ENCODE measurements at regions not wholly inside any gene's neighbourhood (a gene's known extent, or its start where the extent isn't known, plus 50 kb on each side); places are given as distances from the start of the nearest gene placed in this dataset.

DNA sequence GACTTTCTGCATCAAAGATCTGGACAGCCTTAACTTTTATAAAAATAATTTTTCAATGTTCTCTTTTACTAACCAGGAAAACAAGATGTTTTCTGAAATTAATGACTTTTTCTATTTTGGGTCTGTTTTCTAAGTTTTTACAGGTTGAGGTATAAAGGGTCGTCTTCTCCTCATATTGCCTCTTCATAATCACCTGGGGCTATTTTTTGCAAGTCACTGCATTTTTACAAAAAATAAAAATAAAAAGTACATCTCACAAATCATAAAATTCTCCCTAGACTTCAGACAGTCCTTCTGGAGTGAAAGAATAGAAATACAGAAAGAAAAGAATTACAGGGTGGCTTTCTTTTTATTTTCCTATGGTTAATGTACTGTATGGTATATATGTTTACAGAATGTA lies 168.5 kb downstream of the PALM2AKAP2 start:
- no peak overlapping the region for H3K27ac Mint-ChIP-seq
- no peaks in the 10 kb centered on the region for H3K27me3 Mint-ChIP-seq (ENCODE audit: low read depth)
- no peak overlapping the region for H3K4me3 Mint-ChIP-seq
- H3K36me3 Mint-ChIP-seq: peaks cover 6% of the 10 kb centered on the region
- peaks cover 6% of the 10 kb centered on the region for H3K4me1 Mint-ChIP-seq
- TF ChIP-seq CTCF (IDR thresholded peaks at IDR 0.05; ENCODE audit: unreplicated experiment): no peak
- H3K9me3 Mint-ChIP-seq: peaks cover 4% of the 10 kb centered on the region
- DNase-seq (ENCODE audit: low spot score in 2 of 2, unreplicated experiment in 2 of 2): no peak

- TF ChIP-seq CTCF (IDR thresholded peaks at IDR 0.05; ENCODE audit: unreplicated experiment): no peak
- no peaks in the 10 kb centered on the region for H3K4me1 Mint-ChIP-seq
- peaks cover 4% of the 10 kb centered on the region for H3K9me3 Mint-ChIP-seq
- H3K27ac Mint-ChIP-seq: no peak overlapping the region
- H3K36me3 Mint-ChIP-seq: peaks cover 2% of the 10 kb centered on the region
- DNase-seq (ENCODE audit: low spot score in 2 of 2, unreplicated experiment in 2 of 2): no peak
- H3K27me3 Mint-ChIP-seq (ENCODE audit: low read depth): no peaks in the 10 kb centered on the region
- H3K4me3 Mint-ChIP-seq: no peak overlapping the region
These were observed 170.9 kb downstream of the PALM2AKAP2 start for GRCh38 chr9:109950710-109951443.

GRCh38 chr9:109953300-109953699 lies 173.3 kb downstream of the PALM2AKAP2 start:
- Mint-ChIP-seq H3K27me3 (ENCODE audit: low read depth) (no peaks in the 10 kb centered on the region), H3K27ac (no peak overlapping the region), H3K4me3 (no peak overlapping the region), H3K4me1 (peaks cover 9% of the 10 kb centered on the region), H3K9me3 (peaks cover 4% of the 10 kb centered on the region), H3K36me3 (peaks cover 2% of the 10 kb centered on the region)
- DNase-seq (ENCODE audit: low spot score in 2 of 2, unreplicated experiment in 2 of 2): no peak
- TF ChIP-seq CTCF (IDR thresholded peaks at IDR 0.05; ENCODE audit: unreplicated experiment): no peak

DNA sequence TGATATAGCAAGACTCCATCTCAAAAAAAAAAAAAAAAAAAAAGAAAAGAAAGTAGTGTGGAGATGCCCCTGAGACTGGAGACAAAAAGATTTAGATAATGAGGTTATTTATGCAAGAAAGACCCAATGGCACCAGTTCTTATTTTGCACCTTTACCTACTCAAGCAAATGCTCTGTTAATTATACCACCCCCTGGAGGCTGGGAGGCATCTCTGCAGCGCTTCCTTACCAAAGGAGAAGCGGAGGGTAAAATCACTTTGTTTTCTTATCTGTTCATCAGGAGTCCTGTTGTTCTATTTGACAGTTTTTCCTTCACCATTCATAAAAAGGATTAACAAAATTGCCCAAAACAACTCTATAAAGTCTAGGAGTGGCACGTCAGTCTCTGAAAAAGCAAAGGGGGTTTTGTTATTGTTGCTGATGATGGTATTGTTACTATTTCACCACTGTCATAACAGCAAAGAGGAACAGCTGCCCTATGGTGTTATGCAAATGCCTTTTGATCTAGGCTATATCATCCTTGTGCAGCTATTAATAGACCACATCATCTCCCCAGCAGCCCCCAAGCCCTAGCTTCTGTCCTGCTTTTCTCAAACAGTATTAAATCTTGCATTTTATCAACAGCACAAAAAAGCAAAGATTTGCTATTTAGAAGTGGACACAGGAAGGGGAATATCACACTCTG lies 174.0 kb downstream of the PALM2AKAP2 start:
- H3K9me3 Mint-ChIP-seq: peaks cover 4% of the 10 kb centered on the region
- H3K27me3 Mint-ChIP-seq (ENCODE audit: low read depth): no peaks in the 10 kb centered on the region
- H3K27ac Mint-ChIP-seq: no peak overlapping the region
- no peak for DNase-seq (ENCODE audit: low spot score in 2 of 2, unreplicated experiment in 2 of 2)
- TF ChIP-seq CTCF (IDR thresholded peaks at IDR 0.05; ENCODE audit: unreplicated experiment): no peak
- peaks cover 9% of the 10 kb centered on the region for H3K4me1 Mint-ChIP-seq
- no peak overlapping the region for H3K4me3 Mint-ChIP-seq
- peaks cover 2% of the 10 kb centered on the region for H3K36me3 Mint-ChIP-seq

DNA sequence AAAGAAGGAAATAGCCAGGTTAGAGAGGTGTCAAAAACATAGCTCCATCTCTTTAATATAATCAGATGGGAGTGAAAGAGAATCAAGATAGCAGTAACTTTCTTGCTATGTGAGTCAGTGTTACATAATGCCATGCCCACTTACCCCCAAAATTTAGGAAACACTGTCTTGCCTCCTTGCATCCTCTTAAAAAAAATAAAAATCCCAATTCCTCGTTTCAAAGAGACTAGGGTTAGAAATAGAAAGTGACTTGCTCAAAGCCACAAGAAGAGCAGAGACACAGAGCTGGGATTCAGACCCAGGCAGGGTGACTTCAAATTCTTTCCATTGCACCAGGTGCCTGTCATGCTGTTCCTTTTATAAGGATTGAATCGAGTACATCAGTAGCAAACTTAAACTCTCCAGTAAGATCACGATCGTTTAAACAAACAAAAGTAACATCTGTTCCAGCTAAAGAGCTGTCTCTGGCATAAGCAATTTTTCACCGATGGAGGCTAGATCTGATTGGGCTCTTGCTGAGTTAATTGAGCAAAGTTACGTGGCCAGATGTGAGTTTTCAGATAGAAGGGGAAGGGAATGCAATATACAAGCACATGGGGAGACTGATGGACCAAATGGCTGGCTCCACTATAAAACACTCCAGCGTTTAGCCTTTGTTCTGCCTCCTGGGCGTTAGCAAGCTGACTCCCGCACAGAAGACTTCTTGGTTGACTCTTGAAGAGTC lies 176.9 kb downstream of the PALM2AKAP2 start:
- H3K4me1 Mint-ChIP-seq: peaks cover 9% of the 10 kb centered on the region
- no peaks in the 10 kb centered on the region for H3K27me3 Mint-ChIP-seq (ENCODE audit: low read depth)
- TF ChIP-seq CTCF (IDR thresholded peaks at IDR 0.05; ENCODE audit: unreplicated experiment): no peak
- DNase-seq (ENCODE audit: low spot score in 2 of 2, unreplicated experiment in 2 of 2): no peak
- no peak overlapping the region for H3K4me3 Mint-ChIP-seq
- H3K27ac Mint-ChIP-seq: peak overlapping the region; percentile 58
- no peaks in the 10 kb centered on the region for H3K36me3 Mint-ChIP-seq
- H3K9me3 Mint-ChIP-seq: peaks cover 4% of the 10 kb centered on the region

Measured in mesothelial cell of epicardium (in vitro differentiated cells).